Stimulated activated CD4-positive, alpha-beta T cell treated with anti-CD3 and anti-CD28 coated beads, Interleukin-4, amount 100 ng/mL, for 24 hours (primary cell): ENCODE measurements at regions not wholly inside any gene's neighbourhood (a gene's known extent, or its start where the extent isn't known, plus 50 kb on each side); places are given as distances from the start of the nearest gene placed in this dataset.

Experiments used
- DNase-seq: peaks from one replicate; pipeline ENCODE4 v3.0.0-alpha.2; 2020

DNA sequence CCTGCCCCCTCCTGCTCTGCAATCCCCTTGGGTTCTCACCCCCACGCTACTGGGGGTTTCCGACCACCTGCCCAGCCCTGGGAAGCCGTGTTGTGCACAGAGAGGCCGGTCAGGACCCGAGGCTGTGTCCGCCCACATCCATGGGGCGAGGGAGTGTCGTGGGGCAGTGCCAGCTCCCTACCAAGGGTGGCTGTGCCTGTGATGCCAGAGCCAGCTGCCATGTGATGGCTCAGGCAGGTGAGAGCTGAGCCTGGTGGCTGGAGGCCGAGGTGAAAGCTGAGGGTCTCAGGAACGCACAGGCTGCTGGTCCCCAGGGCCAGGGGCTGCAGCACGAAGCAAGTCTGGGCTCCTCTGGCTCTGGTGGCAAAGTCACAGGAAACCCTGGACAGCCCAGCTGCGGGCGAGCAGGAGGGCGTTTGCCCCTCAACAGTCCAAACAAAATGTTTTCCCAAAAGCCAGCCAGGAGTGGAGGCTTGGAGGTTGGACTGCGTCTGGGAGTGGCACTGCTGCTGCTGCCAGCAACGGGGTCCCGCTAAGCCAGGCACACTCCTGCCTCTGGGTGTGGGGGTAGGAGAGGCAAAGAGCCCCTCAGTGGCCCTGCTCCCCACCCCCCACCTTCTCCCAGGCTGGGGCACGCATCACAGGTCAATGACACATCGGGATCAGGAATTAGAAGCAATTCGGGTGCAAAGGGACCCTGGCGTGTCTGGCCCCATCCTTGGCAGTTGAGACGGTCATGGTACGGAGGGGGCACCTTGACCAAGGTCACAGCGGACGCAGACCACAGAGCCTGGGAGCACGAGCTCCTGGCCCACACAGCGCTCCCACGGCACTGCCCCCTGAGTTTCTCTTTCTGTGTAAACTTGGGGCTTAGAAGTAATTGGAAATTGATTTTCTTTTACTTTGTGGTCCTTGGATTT, 72.4 kb upstream of the GPC1 start:
- no peak for DNase-seq

DNA sequence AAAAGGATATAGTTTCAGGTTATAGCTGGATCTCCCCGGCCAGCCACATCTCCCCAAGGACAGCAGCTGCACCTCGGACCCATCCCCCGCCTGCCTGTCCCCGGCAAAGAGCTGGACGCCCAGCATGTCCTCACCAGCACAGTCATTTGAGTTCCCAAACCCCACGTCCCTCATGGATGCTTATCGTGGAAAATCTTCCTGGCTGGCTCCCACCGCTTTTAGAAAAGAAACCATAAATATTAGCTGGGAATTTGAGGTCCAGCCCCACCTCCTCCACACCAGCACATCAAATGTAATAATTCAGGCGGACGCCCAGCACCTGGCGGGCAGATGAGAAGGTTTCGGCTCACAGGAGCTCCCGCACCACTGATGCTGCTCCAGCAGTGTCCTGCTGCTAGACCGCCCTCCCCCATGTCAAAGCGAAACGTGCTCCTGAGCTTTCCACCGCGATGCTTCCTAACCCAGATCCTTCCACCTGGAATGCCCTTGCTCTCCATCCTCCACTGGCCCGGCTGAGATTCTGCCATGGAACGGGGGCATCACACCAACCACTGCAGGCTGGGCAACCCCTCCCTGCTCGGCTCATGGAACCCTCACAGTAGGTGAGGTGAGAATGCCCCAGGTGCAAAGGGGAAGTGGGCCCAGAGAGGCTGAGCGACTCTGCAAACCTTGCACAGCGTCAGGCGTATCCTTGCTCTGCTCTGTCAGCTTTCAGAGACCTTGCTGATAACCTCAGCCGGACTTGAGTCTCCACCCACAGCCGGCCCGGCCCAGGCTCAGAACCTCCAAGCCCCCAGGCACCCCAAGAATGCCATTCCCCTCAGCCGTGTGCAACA, 71.5 kb upstream of the GPC1 start:
- DNase-seq: no peak

DNA sequence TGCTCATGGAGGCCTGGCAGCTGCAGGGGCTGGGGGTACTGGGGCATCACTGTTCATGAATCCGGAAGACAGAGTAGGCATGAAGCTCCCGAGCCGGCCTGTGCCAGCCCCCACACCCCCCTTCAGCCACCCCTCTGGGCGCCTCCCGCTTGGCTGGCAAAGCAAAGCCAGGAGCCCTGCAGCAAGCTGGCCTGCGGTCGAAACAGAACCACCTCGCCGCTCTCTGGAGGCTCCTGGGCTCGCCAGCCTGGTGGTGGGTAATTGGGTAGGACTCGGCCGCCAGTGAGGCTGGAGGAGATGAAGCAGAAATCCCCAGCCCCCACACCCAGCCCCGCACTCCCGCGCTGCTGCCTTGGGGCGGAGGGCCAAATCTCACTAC, 70.9 kb upstream of the GPC1 start:
- no peak for DNase-seq

DNA sequence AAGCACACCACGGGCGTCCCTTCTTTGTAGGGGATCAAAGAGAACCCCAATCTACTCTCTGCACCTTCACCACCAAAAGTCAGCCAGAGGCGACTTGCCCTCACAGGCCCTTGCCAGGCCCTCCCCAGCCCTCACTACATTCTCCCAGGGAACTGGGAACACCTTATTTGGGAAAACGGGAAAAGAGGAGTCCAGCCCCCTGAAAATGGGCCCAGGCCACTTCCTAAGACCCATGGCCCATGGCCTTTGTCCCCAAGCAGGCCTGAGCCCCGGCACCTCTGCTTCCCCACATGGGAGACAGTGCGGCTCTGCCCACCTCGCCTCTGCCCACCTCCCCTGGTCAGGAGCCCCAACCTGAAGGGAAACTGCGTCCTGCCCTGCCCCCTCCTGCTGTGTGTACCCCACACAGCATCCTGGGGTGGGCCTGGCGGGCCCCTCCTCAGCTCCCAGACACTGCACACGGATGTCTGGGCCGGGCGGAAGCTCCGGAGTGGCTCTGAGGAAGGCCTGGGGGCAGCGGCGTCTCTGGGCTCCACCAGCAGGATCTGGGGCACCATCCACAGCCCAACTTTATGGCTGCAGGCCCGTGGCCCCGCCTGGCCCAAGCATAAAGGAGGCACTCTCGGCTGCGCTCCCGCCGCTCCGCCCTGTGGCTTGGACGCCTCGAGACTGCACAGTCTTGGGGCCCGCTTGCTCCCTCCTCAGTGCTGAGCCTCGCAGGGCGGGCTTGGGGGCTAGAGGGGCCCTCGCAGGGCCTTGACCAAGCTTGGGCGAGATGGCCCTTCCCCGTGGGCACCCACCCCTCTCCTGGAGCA, 70.3 kb upstream of the GPC1 start:
- DNase-seq: no peak

DNA sequence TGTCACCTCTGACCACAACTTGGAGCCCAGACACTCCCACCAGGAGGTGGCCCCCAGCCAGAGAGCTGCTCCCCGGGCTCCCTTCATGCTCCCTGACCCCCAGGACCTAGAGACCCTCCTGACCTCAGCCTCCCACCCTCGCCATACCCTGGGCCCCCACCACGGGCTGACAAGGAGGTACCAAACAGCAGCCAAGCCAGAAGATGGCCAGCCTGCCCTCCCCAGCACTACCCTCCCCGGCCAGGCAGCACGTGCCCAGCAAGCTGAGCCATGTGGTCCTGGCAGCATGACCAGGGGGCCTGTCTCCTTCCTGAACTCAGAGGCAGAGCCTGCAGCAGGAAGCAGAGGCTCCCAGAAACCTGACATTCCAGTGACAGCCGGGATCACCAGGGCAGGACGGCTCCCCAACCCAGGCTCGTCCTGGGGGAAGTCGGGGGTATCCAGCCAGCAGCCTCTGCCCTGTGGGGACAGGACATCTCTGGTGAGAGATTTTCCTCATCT, 69.4 kb upstream of the GPC1 start:
- no peak for DNase-seq

DNA sequence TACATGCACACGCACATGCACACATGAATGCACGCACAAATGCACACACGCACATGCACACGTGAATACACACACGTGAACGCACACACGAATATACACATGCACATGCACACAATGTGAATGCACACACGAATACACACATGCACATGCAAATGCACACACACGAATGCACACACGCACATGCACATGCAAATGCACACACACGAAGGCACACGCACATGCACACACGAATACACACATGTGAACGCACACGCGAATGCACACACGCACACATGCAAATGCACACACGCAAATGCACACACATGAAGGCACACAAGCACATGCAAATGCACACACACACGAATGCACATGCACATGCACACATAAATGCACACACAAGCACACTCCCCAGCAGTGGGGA, 68.6 kb upstream of the GPC1 start:
- DNase-seq: no peak

DNA sequence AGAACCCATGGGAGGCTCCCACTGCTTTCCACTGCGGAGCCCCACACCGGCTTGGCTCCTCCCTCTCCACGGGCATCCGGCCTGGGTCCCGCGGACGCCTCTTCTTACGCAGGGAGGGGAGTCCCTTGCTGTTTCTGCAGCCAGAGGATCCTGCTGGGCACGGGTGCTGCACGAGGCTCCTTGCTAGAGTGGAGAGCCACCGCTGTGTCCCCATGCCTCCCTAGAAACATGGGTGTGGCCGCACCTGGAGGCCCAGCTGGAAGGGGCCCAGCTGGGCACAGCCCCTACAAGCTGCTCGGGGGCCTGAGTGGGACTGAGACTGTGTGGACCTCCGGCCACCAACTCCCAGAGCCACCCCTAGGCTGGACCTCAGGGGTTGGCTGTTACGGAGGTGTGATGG, 67.7 kb upstream of the GPC1 start:
- no peak for DNase-seq

DNA sequence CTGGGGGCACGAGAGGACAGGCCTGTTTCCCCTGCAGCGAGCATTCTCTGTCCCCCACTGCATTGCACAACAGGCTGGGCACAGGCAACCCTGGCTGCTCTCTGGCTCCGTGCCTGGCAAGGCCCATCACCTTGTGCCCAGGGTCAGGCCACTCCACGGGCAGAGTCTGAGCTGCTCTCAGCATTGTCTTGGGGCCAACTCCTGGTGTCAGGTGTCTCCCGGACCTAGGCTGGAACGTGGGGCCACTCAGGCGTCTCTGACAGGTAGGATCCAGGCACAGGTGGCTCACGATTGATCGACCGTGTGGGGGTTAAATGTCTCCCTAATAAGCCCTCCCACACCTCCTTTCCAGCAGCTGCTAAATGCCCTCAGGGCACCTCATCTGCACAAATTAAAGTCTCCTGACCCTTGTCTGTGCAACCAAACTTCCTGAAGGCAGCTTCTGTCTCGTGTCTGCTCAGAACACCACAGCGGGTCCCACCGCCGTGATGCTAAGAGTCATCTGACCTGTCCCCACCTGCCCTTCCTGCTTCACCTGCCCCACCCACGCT, 66.6 kb upstream of the GPC1 start:
- DNase-seq: no peak

DNA sequence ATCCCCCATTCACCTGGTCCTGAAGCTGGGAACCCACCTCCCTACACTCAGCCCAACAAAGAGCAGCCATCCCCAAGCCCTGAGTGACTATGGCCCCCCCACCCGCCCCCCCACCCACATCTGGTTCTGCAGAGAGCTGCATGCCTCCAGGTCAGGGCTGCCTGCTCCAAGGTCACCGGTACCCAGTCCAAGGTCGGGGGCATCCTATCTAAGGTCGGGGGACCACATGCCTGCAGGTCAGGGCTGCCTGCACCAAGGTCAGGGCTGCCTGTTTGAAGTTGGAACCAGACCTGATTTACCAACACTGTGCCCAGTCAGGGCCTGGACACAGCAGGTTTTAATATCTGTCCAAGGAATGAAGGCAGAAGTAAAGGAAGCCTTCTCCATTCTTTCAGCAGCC, 66.1 kb upstream of the GPC1 start:
- no peak for DNase-seq

DNA sequence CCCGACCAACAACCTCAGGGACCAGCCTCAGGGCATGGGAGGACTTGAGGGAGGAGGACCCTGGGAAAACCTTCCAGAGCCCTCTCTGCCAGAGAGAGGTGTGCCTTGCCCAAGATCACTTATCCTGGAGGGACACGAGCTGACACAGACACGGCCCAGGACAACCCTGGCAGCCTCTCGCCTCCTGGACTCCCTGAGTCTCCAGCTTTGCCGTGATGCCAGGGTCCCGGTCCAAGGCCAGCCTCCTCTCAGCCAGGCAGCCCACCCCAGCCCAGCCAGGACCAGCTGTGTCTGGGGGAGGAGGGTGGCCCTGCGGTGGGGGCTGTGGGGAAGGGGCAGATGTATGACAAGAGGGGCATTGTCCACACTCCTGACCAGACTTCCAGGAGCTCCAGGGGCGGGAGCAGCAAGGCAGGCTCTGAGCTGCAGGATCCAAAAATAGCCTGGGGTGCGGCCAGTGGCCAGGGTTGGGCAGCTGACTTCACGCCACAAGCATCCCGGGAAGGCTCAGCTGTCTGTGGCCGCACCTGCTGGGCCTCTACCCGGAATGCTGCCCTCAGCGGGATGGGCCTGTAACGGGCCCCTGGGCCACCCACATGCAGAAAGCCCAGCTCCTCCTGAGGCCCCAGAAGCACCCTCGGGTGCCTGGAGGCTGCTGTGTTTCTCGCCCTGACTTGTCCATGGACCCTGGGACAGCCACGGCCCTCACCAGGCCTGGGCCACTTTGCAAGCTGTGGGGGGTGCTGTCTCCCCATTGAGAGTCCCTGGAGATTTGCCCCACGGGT, 65.5 kb upstream of the GPC1 start:
- no peak for DNase-seq

DNA sequence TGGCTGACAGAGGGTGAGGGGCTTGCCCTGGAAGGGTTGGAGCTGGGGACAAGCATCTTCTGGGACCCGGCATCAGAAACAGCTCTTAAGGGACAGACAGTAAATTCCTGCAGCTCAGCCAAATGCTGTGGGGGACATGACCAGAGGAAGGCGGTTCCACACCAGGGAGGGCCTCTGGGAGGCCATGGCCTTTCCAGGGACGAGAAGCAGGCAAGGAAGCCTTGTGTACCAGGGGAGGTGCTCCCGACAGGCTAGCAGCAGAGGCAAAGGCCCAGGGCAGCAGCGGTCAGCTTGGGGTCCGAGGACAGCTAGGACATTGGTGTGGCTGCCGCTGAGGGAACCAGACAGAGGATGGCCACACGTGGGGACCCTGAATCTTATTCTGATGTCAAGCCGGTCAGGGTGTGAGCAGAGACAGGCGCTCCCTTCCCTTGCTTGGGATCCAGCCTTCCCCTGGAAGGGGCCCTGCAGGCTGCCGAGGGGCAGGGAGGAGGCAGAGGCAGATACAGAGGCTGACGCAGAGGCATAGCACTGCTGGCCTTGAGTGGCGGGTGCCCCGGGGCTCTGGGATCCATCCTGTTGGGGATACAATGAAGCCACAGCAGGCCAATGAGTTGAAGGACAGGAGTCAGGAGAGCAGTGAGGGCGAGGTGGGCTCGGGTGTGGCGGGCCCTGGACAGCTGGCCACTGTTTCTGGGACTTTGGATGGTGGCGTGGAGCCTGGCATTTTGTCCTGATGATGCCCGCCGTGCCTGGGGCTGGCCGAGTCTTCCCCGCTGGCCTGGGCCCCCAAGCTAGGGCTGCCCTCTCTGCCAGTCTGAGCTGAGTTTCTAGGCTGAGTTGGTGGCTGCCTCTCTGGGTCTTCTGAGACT, 64.1 kb upstream of the GPC1 start:
- no peak for DNase-seq

DNA sequence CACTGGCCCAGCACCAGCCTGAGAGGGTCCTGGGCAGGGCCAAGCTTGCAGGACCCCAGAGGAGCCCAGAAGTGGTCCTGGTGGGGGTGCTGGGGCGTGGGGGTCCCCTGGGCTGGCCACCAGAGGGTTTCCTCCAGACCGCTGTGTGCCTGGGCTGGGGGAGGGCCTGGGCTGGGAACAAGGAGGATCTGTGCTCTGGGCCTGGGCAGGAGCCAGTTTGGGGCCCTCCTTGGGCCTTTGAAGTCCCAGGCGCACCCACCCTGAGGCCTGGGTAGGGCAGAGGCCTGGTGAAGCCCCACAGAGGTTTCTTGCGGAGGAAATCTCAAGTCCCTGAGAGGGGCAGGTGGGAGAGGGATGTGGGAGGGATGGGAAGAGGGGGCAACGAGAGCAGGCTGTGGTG, 63.4 kb upstream of the GPC1 start:
- no peak for DNase-seq

DNA sequence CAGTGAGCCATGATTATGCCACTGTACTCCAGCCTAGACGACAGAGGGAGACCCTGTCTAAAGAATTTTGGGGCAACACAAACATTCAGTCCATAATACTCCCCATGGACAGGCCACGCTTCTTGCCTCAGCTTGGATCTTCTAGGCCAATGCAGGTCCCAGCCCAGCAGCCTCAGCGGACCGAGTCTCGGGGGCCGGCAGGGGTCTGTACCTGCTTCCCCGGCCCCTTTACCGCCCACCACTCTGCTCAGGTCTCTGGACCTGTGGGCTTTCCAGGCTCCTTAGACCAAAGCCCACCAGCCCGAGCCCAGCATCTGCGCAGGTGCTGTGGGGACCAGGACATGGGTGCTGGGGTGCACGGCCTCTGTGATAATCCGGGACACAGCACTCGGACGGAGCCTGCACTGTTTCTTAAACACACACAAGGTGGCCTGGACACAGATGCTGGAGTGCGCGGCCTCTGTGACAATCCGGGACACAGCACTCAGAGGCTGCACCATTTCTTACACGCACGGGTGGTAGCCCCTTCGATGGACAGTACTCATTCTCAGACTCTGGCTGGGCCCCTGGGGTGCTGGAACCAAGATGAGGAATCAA, 62.1 kb upstream of the GPC1 start:
- DNase-seq: no peak

DNA sequence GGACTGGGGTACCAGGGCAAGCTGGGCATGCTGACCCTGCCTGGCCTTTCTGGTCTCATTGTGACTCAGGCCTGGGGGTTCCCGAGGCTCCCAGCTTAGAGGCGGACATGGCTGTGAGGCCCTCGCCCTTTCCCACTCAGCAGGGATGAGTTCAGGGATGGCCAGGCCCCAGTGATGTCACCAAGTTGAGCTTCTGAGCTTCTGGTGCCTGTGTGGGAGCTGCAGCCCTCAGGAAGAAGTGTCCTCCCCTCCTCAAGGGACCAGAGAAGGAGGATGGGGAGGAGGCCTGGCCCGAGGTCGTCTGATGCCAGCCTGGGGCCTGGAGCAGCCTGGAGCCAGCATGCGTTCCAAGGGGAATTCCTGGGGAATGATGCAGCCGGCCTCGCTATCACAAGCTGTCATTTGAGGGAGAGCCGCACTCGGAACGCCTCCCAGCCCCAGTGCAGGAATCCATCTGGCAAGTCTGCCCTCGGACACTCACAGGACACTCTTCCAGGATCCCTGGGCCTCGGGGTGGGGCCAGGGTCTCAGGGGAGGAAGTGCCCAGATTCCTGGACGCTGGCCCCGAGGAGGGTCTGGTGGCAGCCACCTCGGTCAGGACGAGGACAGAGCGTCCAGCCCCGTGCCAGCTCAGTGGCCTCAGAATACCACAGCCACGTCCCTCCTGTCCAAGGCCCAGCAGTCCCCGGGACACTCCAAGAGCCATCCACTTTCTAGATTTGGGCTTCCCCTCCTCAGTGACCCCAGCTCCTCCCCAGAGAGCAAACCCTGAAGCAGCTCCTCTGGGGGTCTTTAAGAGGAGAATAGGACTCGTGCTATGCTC, 61.2 kb upstream of the GPC1 start:
- DNase-seq: no peak

DNA sequence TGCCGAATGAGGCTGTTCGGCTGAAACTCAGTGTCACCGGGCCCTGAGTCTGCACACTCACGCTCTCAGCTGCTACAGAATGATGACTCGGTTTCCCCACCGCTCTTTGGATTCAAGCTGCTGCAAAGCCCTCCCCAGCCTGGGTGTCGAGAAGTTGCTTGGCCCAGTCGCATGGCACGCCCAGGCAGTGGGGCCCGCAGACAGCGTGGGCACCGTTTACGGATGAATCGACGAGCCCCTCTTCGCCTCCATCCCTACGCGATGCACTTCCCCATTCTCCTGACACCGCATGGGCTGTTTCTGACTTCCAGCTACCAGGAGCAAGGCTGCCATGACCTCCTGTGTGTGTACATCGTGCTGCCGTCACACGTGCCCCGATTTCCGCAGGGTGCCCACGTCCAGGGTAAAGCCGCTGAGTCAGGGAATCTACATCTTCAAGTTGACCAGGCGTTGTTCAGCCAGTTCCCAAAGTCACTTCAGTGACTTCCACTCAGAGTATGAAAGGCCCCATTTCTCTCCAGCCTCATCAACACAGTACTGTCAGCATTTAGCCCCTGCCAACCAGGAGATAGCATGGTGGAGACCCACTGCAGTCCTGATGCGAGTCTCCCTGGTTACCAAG, 60.3 kb upstream of the GPC1 start:
- no peak for DNase-seq

DNA sequence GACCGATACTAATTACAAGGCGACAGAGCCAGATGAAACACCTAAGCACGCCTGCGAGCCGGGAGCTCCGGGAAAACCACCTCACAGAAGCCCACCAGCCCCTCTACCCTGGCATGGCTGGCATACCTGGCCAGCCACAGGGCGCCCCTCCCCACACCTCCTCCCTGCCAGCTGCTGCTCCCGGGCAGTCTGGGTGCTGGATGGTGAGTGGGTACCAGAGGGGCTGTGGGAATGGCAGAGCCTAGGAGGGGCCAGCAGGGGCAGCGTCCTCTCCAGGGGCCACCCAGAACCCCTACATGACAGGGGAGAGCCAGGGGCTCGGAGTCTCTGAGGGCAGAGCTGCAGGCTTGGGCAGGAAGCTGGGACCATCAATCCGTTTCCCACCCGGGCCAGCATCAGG, 58.7 kb upstream of the GPC1 start:
- DNase-seq: no peak

DNA sequence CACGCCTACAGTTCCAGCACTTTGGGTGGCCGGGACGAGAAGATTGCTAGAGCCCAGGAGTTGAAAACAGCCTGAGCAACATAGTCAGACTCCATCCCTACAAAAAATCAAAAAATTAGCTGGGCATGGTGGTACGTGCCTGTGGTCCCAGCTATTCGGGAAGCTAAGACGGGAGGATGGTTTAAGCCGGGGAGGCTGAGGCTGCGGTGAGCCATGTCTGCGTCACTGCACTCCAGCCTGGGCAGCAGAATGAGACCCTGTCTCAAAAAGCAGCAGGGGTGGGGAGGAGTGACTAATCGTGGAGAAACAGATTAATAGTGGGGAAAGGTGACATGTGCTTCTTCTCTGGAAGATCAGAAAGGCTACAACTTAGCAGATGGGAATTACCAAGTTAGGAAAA, 58.1 kb upstream of the GPC1 start:
- no peak for DNase-seq

DNA sequence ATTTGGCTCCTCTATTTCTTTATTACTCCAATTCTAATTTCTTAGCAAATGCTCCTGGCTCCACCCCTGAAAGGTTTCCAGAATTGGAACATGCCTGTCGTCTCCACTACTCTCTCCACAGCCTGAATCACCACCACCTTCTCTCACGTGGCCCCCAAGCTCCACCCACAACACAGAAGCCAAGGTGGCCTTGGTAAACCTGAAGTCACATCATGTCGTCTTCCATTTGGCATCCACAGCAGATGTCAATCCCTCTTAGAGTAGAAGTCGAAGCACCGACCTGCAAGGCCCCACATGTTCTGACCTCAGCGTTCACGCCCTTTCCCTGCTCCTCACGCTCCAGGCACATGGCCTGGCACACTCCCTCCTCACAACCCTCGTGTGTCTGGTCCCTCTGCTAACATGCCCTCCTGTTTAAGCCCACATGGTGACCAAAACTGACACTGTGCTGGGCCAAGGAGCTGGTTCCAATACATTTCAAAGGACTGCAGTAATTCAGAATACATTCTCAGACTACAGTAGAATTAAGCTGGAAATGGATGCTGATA, 56.3 kb upstream of the GPC1 start:
- DNase-seq: no peak
